ENCODE measurements at regions not wholly inside any gene's neighbourhood (a gene's known extent, or its start where the extent isn't known, plus 50 kb on each side); places are given as distances from the start of the nearest gene placed in this dataset.

GRCh38 chr20:18971121-18971520 lies 157.5 kb downstream of the SCP2D1 start:
- no peaks in the 10 kb centered on the region for H3K36me3 Mint-ChIP-seq
- peaks cover 18% of the 10 kb centered on the region for H3K27me3 Mint-ChIP-seq
- H3K9me3 Mint-ChIP-seq = no peaks in the 10 kb centered on the region
- TF ChIP-seq CTCF (conservative IDR thresholded peaks at IDR 0.05) = no peak
- no peak overlapping the region for H3K4me3 Mint-ChIP-seq
- DNase-seq (ENCODE audit: extremely low spot score, unreplicated experiment) = no peak
- no peaks in the 10 kb centered on the region for H3K4me1 Mint-ChIP-seq (ENCODE audit: unreplicated experiment)
- H3K27ac Mint-ChIP-seq = no peak overlapping the region

- H3K27ac Mint-ChIP-seq = no peak overlapping the region
- H3K4me1 Mint-ChIP-seq (ENCODE audit: unreplicated experiment) = no peaks in the 10 kb centered on the region
- peaks cover 18% of the 10 kb centered on the region for H3K27me3 Mint-ChIP-seq
- no peak for DNase-seq (ENCODE audit: extremely low spot score, unreplicated experiment)
- no peak for TF ChIP-seq CTCF (conservative IDR thresholded peaks at IDR 0.05)
- H3K36me3 Mint-ChIP-seq = no peaks in the 10 kb centered on the region
- no peak overlapping the region for H3K4me3 Mint-ChIP-seq
- no peaks in the 10 kb centered on the region for H3K9me3 Mint-ChIP-seq
These were observed 158.0 kb downstream of the SCP2D1 start for GRCh38 chr20:18971574-18971973.

GRCh38 chr20:18972251-18972876 lies 158.8 kb downstream of the SCP2D1 start:
- H3K9me3 Mint-ChIP-seq = no peaks in the 10 kb centered on the region
- DNase-seq (ENCODE audit: extremely low spot score, unreplicated experiment) = no peak
- H3K4me3 Mint-ChIP-seq = no peak overlapping the region
- no peaks in the 10 kb centered on the region for H3K36me3 Mint-ChIP-seq
- H3K4me1 Mint-ChIP-seq (ENCODE audit: unreplicated experiment) = no peaks in the 10 kb centered on the region
- H3K27me3 Mint-ChIP-seq = peaks cover 14% of the 10 kb centered on the region
- no peak overlapping the region for H3K27ac Mint-ChIP-seq
- TF ChIP-seq CTCF (conservative IDR thresholded peaks at IDR 0.05) = no peak

- H3K27ac Mint-ChIP-seq = no peak overlapping the region
- H3K27me3 Mint-ChIP-seq = peaks cover 5% of the 10 kb centered on the region
- H3K4me1 Mint-ChIP-seq (ENCODE audit: unreplicated experiment) = no peaks in the 10 kb centered on the region
- DNase-seq (ENCODE audit: extremely low spot score, unreplicated experiment) = no peak
- no peak overlapping the region for H3K4me3 Mint-ChIP-seq
- no peaks in the 10 kb centered on the region for H3K9me3 Mint-ChIP-seq
- TF ChIP-seq CTCF (conservative IDR thresholded peaks at IDR 0.05) = no peak
- H3K36me3 Mint-ChIP-seq = no peaks in the 10 kb centered on the region
These were observed 160.1 kb downstream of the SCP2D1 start for GRCh38 chr20:18973529-18974173.

- Mint-ChIP-seq H3K9me3 (no peaks in the 10 kb centered on the region), H3K27me3 (peaks cover 5% of the 10 kb centered on the region), H3K36me3 (no peaks in the 10 kb centered on the region), H3K4me3 (no peak overlapping the region), H3K27ac (no peak overlapping the region), H3K4me1 (ENCODE audit: unreplicated experiment) (no peaks in the 10 kb centered on the region)
- no peak for DNase-seq (ENCODE audit: extremely low spot score, unreplicated experiment)
- no peak for TF ChIP-seq CTCF (conservative IDR thresholded peaks at IDR 0.05)
These were observed 161.1 kb downstream of the SCP2D1 start for GRCh38 chr20:18974660-18975059.
